IPS-11a (cell line): ENCODE measurements at regions not wholly inside any gene's neighbourhood (a gene's known extent, or its start where the extent isn't known, plus 50 kb on each side); places are given as distances from the start of the nearest gene placed in this dataset.
"Not testable (repeated sequence)": the region's sequence is repeated elsewhere in the genome, so short reads cannot be mapped to it uniquely, and the experiment has no call there.

Experiments
- H3K4me3 ChIP-seq: one replicate; pipeline ENCODE4 v1.5.1; 2013; ENCODE audit warnings: low read depth, low read length, control low read depth

DNA sequence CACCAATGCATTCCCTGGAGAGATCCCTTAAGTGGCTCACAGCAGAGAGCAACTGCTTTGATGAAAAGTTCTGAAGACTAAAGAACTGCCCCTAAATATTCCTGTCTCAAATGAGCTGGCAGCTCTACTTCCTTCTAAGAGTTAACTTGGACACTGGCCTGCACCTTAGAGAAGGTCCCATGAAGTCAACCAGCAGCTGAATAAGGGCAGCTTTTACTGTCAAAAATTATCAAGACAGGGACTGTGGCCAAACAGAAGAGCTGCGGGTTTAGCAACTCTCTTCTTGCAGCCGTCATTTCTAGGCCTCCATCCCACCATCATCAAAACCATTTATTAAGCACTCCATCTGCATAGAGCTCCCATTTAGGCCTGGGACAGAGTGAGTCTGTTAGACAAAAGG lies 491.1 kb upstream of the TSHZ3 start:
- H3K4me3 ChIP-seq: no peak overlapping the region

DNA sequence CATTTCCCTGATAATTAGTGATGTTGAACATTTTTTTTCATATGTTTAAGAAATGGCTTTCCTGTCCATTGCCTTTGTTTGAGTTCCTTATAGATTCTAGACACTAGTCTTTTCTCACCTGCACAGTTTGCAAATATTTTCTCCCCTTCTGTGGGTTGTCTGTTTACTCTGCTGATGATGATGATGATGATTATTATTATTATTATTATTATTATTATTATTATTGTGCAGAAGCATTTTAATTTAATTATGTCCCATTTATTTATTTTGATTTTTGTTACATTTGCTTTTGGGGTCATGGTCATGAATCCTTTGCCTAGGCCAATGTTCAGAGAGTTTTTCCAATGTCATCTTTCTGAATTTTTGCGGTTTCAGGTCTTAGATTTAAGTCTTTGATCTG lies 492.5 kb upstream of the TSHZ3 start:
- no peak overlapping the region for H3K4me3 ChIP-seq

DNA sequence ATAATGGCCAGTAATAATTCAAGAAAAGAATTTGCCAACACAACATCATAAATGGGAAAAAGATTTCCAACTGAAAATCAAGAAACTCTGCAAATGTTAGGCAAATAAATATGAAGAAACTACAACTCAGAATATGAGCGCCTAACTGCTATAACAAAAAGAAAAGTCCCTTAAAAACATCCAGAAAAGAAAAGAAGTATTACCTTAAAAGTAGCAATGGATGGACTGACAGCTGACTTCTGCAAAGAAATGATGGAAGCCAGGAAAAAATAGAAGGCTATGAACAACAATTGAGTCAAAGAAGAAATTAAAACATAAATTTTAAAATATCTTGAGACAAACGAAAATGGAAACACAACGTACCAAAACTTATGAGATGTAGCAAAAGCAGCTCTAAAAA lies 482.3 kb upstream of the ZNF507 start:
- H3K4me3 ChIP-seq: no peak overlapping the region

DNA sequence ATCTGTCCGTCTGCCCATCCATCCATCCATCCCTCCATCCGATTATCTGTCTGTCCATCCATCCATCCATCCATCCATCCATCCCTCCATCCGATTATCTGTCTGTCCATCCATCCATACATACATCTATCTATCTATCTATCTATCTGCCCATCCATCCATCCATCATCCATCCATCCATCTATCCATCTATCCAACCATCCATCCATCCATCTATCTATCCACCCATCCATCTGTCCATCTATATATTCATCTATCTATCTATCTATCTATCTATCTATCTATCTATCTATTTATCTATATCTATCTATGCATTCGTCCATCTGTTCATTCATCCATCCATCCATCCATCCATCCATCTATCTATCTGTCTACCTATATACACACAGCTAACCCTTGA lies 471.1 kb upstream of the ZNF507 start:
- H3K4me3 ChIP-seq: no peak overlapping the region

DNA sequence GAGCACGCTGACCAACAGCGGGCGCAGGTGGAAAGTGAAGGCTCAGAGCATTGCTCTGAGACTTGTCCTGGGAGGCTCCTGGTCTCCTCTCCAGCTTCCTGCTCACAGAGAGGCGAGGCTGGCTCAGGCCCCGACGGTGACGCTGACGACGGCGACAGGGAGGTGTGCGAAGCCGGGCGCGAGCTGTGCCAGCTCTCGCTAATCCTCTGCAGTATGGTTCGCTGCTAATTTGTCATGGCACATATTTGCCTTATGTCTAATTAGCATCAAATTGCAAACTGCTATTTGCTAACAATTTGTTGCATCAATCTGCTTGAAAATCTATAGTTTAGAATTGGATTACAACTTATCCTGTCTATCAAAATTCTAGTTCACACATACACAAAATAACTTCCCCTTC lies 469.8 kb upstream of the ZNF507 start:
- no peak overlapping the region for H3K4me3 ChIP-seq

DNA sequence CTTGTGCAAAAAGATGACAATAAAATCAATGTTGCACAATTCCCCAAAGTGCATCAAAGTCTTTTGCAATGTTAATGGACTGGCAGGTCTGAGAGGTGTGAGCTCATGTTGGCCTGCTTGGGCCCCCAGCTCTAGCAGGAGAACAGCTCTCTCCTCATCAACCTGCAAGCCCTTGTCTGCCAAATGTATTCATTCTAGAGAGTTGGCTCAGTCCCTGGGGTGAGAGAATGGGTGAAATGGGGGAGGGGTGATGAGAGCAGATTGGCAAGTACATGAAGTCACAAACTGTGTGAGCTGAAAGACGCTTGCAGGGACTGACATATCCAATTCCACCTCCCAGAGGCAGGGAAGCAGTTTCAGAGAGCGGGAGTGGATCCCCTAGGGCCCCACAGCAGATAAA lies 465.1 kb upstream of the ZNF507 start:
- no peak overlapping the region for H3K4me3 ChIP-seq

DNA sequence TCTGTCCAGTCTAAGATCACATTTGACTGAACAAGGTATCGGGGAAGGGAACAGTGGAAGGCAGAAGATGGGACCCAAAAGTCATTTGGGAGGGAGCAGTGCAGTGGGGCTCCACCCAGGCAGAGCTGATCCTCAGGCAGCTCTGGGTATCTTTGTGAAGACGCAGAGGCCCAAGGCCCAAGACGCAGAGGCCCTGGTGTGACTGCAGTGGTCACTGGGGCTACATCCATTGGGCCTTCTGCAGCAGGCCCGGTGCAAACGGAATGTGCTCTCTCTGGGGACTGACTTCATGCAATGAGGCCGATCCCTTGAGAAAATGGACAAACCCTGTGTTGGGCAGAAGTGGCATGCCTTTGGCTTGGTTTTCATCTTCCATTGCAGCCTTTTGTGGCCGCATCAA lies 463.4 kb upstream of the ZNF507 start:
- no peak overlapping the region for H3K4me3 ChIP-seq

DNA sequence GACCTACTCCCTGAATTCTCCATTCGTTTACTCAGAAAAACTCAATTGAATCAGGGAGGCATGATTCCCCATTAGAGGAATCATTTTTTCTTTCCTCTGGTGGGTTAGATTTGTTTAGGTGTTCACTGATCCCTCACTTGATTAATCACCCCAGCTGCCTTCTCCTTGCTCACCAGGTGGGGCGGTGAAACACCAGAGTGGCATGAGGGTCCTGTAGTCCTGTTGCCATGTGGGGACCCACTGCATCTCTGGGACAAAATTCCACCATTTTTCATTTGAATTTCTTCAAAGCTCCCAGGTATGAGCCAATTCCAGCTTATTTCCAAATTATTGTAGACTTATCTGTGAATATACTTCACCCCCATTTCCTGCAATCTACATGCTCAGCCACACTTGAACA lies 462.7 kb upstream of the ZNF507 start:
- no peak overlapping the region for H3K4me3 ChIP-seq

DNA sequence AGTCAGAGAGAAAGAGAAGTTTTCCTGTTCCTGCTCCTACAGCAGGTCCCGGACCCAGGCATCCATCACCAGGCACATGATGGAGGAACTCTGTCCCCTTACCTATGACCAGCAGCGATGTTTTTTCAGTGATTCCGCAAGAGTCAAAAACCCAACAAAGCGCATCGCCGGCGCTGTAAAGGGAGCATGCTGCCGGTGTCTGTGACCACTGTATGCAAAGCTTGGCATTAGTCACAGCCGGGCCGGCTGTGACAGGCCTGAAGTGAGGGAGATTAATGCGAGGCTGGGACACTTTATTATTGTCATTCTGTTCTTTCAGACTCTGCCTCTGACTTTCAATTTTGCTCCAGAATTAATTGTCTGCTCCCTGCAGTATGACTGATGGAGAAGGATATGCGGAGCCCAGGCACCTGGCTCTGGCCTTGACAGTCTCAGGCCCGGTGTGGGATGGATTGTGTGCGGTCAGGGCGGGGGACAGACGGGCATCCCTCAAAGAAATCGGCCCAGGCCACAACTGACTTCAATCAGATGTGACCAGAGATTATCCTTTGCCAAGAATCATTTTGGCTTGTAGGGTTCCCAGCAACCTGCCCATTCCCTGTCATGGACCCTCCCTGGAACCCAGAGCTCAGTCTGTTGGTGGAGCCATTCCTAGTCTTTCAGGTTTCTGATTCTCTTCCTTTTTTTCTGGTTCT lies 462.0 kb upstream of the ZNF507 start:
- H3K4me3 ChIP-seq: no peak overlapping the region

DNA sequence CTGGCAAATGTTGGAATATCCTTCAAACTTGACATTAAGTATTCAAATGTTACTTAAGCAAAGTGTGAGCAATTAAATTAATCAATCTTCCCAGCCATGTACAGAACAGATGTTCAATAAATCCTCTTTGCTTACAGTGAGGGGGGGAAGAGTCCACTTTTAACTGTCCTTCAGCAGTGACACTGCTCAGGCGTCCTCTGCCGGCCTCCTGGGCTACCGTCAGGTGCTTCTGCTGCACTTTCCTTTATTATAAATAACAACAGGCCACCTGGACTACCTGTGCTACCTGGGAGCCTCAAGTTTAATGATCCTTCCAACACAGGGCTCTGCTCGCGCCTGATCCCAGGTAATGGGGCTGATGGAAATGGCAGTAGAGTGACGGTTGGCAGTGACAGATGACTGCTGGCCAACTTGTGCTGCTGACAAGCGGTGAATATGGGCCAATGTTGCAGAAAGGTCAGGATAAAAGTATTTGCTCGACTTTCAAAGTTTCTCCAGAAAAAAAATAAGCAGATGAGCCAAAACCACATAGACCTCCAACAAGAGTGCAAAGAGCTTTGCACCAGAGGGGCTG lies 460.0 kb upstream of the ZNF507 start:
- no peak overlapping the region for H3K4me3 ChIP-seq

DNA sequence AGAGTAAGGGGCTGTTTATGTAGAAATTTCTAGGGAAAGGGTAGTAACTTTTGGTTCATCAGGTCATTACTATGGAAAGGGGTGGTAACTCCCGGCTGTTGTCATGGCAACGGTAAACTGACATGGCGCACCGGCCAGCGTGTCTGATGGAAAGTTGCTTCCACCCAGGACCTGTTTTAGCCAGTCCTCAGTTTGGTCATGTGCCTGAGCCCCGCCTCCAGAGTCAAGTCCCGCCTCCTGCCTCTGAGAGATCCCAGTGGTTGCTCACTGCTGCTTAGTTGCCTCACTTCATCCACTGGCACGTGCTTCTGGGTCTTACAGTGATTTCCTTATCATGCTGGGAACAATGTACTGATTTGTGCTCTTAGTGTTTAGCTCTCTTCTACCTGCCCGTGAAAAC lies 455.2 kb upstream of the ZNF507 start:
- no peak overlapping the region for H3K4me3 ChIP-seq

DNA sequence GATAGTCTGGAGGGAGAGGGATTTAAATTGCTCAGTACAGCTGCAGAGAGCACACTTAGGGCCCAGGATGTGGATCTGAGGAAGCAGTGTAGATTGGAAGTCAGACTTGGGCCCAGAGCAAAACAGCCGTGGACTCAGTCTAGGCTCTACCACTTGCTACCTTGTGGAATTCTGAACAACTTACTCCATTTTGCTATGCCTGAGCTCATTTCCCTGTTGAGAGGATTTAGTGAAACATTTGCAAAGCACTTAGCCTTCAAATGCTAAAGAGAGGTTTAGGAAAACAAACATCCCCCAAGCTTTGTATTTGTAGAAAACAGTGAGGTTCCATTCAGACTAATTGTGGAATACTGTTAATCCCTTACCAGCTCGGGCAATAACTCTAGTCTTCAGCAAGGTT lies 453.4 kb upstream of the ZNF507 start:
- no peak overlapping the region for H3K4me3 ChIP-seq

DNA sequence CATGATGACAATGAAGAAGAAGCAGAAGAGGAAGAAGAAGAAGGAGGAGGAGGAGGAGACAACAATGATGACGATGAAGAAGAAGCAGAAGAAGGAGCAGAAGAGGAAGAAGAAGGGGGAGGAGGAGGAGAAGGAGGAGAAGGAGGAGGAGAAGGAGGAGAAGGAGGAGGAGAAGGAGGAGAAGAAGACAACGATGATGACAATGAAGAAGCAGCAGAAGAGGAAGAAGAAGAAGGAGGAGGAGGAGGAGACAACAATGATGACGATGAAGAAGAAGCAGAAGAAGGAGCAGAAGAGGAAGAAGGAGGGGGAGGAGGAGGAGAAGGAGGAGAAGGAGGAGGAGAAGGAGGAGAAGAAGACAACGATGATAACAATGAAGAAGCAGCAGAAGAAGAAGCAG lies 451.9 kb upstream of the ZNF507 start:
- H3K4me3 ChIP-seq: not testable (repeated sequence)

DNA sequence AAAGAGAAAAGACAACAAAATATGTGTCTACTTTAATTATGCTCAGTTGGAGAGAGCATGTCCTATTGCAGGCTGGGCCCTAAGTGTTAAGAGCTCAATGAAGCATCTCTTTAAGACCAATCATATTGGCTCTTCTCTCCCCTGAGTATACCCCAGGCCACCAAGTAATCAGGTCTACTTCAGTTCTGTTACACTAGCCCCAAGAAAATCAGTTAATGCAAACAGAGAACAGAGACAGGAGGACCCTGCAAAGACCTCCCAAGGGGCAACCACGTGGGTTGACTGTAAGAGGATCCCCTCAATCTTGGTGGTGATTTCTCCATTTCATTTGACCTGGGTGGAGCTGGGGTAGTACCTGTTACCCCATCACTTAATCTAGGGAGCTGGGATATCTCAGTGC lies 451.0 kb upstream of the ZNF507 start:
- H3K4me3 ChIP-seq: no peak overlapping the region

DNA sequence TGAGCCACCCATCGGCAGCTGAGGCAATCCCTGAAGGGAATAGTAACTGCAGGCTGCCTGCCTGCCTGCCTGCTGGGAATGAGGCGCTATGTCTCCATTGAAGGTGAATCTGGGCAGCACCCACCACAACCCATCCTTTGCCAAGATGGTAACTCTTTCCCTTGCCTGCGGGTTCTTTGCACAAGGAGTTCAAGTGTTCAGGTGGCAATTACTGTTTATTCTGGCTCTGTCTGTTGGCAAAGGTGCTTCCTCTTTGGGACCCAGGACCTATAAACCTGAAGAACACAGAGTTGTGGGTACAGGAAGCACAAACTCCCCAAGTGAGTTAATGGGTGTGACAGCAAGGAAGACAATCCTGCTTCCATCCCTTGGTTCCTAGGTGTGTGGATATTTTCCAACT lies 448.1 kb upstream of the ZNF507 start:
- H3K4me3 ChIP-seq: no peak overlapping the region

DNA sequence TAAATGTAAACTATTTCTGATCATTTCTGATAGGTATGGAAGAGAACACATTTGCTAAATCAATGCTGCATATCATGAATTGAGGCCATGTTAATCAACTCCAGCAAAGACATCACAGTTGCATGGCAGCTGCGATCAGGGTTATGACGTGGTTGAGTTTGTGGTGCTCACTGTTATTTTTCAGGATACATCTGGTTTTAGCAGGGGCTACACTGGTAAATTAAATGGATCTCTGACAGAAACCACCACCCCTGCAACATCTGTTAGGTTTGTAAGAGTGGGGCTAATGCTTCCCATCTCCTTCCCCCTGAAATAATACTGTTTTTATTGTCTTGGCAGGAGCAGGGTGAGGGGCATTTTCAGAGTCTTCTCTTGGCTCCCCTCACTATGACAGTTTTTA lies 444.4 kb upstream of the ZNF507 start:
- H3K4me3 ChIP-seq: no peak overlapping the region

DNA sequence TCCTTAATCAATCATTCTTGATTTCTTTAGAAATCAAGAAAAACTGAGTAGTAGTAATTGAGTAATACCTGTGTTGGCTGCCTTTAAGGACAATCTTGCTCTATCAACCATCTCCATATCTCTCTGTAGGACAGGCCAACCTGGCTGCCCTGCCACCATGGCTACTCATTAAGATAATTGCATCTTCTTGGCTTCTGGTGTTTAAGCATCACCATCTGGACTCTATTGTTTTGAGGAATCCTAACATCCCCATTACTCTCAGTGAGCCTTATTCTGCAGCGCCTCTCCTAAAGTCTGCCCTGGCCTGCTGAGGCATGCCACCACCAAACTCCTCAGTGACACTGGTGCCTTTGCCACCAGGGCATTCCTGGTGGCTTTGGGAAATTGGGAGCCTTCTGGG lies 442.6 kb upstream of the ZNF507 start:
- no peak overlapping the region for H3K4me3 ChIP-seq

DNA sequence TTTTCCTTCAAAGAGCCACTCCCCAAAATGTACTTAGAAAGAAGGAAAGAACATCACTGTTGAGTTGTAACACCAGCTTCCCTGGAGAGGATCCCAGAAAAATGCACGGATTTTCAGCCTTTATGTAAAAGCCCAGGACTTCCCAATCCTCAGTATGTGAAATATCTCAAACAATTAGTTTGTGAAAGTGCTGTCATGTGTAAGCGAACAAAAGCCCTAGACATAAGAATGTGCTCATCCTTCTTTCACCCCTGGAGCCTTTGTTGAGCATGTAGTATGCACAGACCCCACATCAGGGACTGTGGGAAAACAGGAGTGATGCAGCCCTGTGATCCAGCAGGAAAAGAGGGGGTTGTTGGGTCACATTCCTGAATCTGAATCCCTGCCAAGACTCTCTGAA lies 441.4 kb upstream of the ZNF507 start:
- no peak overlapping the region for H3K4me3 ChIP-seq

DNA sequence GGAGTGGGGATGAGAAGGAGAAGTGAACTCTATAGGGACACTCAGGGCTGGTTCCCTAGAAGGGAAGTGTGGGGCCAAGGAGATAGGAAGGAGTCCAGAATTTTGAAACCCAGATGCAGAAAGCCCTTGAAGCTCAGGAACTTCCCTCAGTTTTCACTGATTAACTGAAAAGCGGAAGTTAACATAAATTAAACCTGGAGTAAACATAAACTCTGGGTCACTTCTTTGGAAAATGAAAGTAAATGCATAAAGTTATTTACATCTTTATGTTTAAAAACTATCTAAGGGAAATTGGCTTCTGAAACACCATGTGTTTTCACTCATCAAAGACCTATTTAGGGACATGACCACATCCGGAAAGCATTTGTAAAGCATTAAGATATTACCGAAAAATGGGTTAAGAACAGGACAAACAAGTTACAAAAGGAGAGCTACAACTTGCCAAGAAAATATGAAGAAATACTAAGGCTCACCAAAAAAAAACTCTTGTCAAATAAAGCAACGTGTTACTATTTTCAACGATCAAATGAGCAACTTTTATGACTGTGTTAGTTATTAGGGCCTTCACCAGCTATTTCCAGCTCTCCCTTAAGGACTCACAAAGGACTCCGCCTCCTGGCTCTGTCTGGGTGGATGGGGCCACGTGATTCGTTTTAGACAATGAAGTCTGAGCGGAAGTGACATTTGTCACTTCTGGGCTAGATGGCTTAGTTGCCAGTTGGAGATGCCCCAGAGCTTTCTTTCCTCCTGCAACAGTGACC lies 439.1 kb upstream of the ZNF507 start:
- no peak overlapping the region for H3K4me3 ChIP-seq

DNA sequence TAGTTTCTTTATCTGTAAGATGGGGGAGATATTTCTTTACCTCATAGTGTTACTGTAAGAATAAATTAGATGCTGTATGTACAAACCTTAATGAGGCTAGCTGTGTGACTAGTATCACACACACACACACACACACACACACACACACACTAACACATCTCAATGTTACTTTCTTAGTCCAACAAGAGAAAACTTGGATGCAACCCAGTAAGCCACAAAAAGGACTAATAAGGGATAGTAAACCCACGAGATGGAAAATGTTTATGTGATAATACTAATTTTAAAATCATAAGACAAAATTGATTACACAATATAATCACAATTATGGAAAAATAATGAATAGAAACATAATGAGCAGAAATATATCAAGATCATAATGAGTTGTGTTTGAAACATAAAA lies 437.7 kb upstream of the ZNF507 start:
- H3K4me3 ChIP-seq: no peak overlapping the region

DNA sequence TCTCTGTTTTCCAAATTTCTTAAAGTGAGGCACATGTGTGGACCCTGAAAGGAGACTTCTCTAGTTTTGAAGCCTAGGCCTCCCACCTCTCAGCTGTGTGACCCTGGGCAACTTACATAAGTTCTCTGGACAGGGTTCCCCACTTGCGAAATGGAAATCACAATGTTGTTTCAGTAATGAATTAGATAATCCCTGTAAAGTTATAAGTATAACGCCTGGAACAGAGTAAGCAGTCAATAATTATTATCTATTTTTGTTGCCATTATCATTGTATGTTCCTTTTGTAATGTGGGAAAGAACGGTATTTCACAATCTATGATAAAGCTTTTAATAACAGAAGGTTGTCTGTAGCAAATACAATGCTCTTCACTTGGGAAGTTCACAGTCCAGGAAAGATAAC lies 437.3 kb upstream of the ZNF507 start:
- no peak overlapping the region for H3K4me3 ChIP-seq

DNA sequence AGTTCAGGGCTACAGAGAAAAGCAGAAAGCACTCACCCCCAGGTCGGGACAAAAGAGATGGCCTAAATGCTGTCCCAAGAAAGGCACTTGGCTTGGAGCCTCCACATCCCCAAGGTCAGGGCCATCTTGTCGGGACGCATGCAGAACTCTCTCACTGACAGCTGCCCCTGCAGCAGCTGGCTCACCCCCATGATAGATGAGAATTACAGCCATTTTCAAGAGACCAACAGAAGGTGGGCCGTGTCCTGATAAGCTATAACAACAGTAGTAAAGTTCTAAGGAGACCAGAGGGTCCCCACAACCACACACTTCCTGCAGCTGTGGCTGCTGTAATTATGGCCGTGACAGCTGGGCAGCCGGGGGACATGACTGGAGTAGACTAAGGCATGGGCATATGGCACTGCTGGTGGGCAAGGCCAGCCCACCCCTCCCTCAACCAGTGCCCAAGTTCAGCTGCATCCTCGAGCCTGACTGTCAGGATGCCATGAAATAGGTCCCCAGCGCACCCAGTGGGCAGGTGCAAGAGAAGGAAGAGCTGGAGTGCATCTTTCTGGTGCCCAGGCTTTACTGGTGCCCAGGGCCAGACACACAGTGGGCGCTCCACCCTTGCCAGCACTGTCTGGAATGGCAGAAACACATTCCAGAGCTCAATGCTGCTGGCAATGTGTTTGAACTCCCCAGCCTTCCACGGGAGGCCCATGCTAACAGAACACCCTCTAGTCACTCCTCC lies 436.7 kb upstream of the ZNF507 start:
- H3K4me3 ChIP-seq: no peak overlapping the region
